ENCODE measurements at regions not wholly inside any gene's neighbourhood (a gene's known extent, or its start where the extent isn't known, plus 50 kb on each side); places are given as distances from the start of the nearest gene placed in this dataset.

DNA sequence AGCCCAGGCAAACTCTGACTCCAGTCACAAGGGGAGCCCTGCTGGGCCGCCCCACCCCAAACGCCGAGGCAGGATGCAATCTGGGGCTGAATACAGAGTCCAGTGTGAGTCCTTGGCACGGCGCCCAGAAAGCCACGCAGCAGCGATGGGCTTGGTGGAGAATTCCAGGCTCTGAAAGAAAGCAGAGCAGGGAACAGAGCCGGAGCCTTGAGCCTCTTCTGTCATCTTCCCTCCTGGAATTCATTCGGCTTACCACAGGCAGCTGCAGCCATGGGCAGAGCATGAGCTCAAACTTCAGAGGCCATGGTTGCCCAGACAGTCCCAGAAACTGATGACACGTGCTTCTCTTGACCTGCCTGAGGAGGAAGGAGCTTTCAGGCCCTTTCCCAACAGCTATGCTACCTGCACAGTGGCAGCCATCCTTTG lies 441.1 kb upstream of the JARID2 start:
- Histone ChIP-seq H3K9me3 (replicated peaks; ENCODE audit: control insufficient read depth, insufficient read depth, low read length) (peaks cover 4% of the 10 kb centered on the region; the same call in 2 of the 3 replicates), H3K4me3 (no peak overlapping the region), H3K27ac (ENCODE audit: control insufficient read depth, insufficient read depth) (no peak overlapping the region), H4K20me1 (ENCODE audit: control insufficient read depth, insufficient read depth) (no peaks in the 10 kb centered on the region), H2AFZ (ENCODE audit: control insufficient read depth, low read depth, low read length) (no peak overlapping the region), H3K4me1 (ENCODE audit: control insufficient read depth, insufficient read depth, low read length) (no peaks in the 10 kb centered on the region), H3K79me2 (ENCODE audit: control insufficient read depth, insufficient read depth, low read length) (no peaks in the 10 kb centered on the region), H3K9ac (ENCODE audit: control insufficient read depth, insufficient read depth, low read length) (no peak overlapping the region), H3K4me2 (ENCODE audit: control insufficient read depth, insufficient read depth) (no peak overlapping the region), H3K27me3 (replicated peaks in 1 of 2; ENCODE audit: control insufficient read depth in 2 of 2, insufficient read depth in 2 of 2, low read length in 1 of 2) (no peaks in the 10 kb centered on the region; a peak in 1 of 4 replicates), H3K36me3 (ENCODE audit: control insufficient read depth in 2 of 2, insufficient read depth in 2 of 2, low read length in 1 of 2) (no peaks in the 10 kb centered on the region)
- TF ChIP-seq BMI1 (IDR thresholded peaks at IDR 0.05; ENCODE audit: borderline replicate concordance) = no peak
- no peak for TF ChIP-seq SIX5 (IDR thresholded peaks at IDR 0.05; ENCODE audit: low read depth, low read length, severe bottlenecking)
- no peak for TF ChIP-seq ZNF622 (IDR thresholded peaks at IDR 0.05)
- TF ChIP-seq BCL3 (IDR thresholded peaks at IDR 0.05; ENCODE audit: borderline replicate concordance, insufficient read depth, low read depth, low read length, poor library complexity, severe bottlenecking) = no peak
- no peak for TF ChIP-seq SREBF1 (IDR thresholded peaks at IDR 0.05; ENCODE audit: low read length)
- TF ChIP-seq ZNF207 (IDR thresholded peaks at IDR 0.05; ENCODE audit: borderline replicate concordance) = no peak
- TF ChIP-seq RB1 (IDR thresholded peaks at IDR 0.05; ENCODE audit: borderline replicate concordance) = no peak
- TF ChIP-seq YY1 (IDR thresholded peaks at IDR 0.05; ENCODE audit: low read depth, low read length) = no peak
- no peak for TF ChIP-seq CHD1 (IDR thresholded peaks at IDR 0.05; ENCODE audit: low read depth, low read length)
- TF ChIP-seq FOS (IDR thresholded peaks at IDR 0.05; ENCODE audit: borderline replicate concordance, extremely low read depth, insufficient read length) = no peak
- no peak for TF ChIP-seq MLLT1 (IDR thresholded peaks at IDR 0.05)
- TF ChIP-seq BHLHE40 (IDR thresholded peaks at IDR 0.05; ENCODE audit: borderline replicate concordance in 1 of 2, low read depth in 2 of 2, low read length in 1 of 2) = no peak
- ATAC-seq (no peak), FAIRE-seq (no peak), DNase-seq (ENCODE audit: low read depth, low spot score) (no peak)
- ChIA-PET CTCF (no interaction called here), SMC1A (ENCODE audit: uncharacterized antibody, unreplicated experiment) (interaction anchor here (0.6 kb wide), 1 partner anchor 9 kb away, joined by 3 read pairs; no protein-coding TSS in a partner anchor), POLR2A (no interaction called here), RAD21 (ENCODE audit: unreplicated experiment) (no interaction called here)
- in situ Hi-C loops (cut with MboI) = no loop called here
- BruUV-seq (replicated peaks) = no TSS peak
- intact Hi-C loops (cut with micrococcal nuclease; ENCODE audit: unreplicated experiment) = no loop called here
- WGBS (ENCODE audit: insufficient coverage, insufficient replicate concordance, low lambda C conversion rate, missing lambda C conversion rate) = 75% methylated on average over 10 of the region's 10 CpGs

Data from GM12878 (cell line).